Transverse colon (tissue), 4 donors: ENCODE measurements at regions not wholly inside any gene's neighbourhood (a gene's known extent, or its start where the extent isn't known, plus 50 kb on each side); places are given as distances from the start of the nearest gene placed in this dataset.
A peak's percentile ranks its signal among the peaks of the same experiment; 100 is the strongest.

Experiments used
- DNase-seq: peaks from one replicate; pipeline ENCODE4 v3.0.0-alpha.2; 2019
- H3K27ac ChIP-seq, 4 donors: fragments of 200-600 bp; sonication (generic); 2 replicates each; pipeline ENCODE4 v1.5.1; 2016 to 2018; ENCODE audit warnings: inconsistent platforms in 4 of 4
- H3K27me3 ChIP-seq: fragments of 200-600 bp; sonication (generic); 2 replicates; pipeline ENCODE4 v1.5.1; 2017; ENCODE audit warnings: inconsistent platforms
- H3K36me3 ChIP-seq, 4 donors: fragments of 200-600 bp; sonication (generic); 2 replicates each; pipeline ENCODE4 v1.5.1; 2017 to 2019; ENCODE audit warnings: inconsistent platforms in 4 of 4
- H3K4me1 ChIP-seq, 4 donors: fragments of 200-600 bp; sonication (generic); 2 replicates each; pipeline ENCODE4 v1.5.1; 2017 to 2020; ENCODE audit warnings: inconsistent platforms in 4 of 4
- H3K4me3 ChIP-seq, 4 donors: fragments of 200-600 bp; sonication (generic); 1 replicate in 1 of 4; 2 replicates in 3 of 4; pipeline versions ENCODE4 v1.5.1 to v1.6.1; 2017 to 2019; ENCODE audit warnings: inconsistent platforms in 4 of 4
- H3K9me3 ChIP-seq, 2 donors: fragments of 200-600 bp; sonication (generic); 2 replicates each; pipeline ENCODE4 v1.5.1; 2017 to 2019; ENCODE audit warnings: inconsistent platforms in 2 of 2
- POLR2A ChIP-seq: fragments of 450-650 bp; IDR thresholded peaks from one replicate; pipeline ENCODE4 v1.6.1; 2016; ENCODE audit warnings: antibody characterized with exemption, mild to moderate bottlenecking, moderate library complexity
- POLR2AphosphoS5 ChIP-seq, 3 donors: sonication (generic); formaldehyde crosslinking; IDR thresholded peaks; one replicate each; pipeline ENCODE4 v1.6.1; 2016; ENCODE audit warnings: antibody characterized with exemption in 3 of 3
- WGBS, 2 donors: methylation state at CpG; one replicate each; pipeline ENCODE4 v1.1.5; 2018; ENCODE audit warnings: low coverage in 1 of 2; 5-methylcytosine and 5-hydroxymethylcytosine counted together
- in situ Hi-C, 4 donors: fragments of 200-750 bp; cut with MboI; loops; one replicate each; pipeline versions ENCODE4 v1.15.0 to v1.15.1; 2017; ENCODE audit warnings: low sequenced_read_pairs in 3 of 4, low pct_ligation_motif_present in 1 of 4, low pct_unique_long_range_greater_than_20kb in 1 of 4
- intact Hi-C: fragments of 100-400 bp; cut with DNase I; formaldehyde crosslinking; loops from one replicate; pipeline ENCODE4 v1.15.1; 2023; ENCODE audit warnings: low total_unique reads
- TF ChIP-seq, protein P1 (sequence below), 5 experiments: fragments of 200-600 bp in 3 of 5; fragments of 450-650 bp in 2 of 5; sonication (generic) in 3 of 5; IDR thresholded peaks; 1 replicate in 2 of 5; 2 replicates in 3 of 5; pipeline ENCODE4 v1.5.1; 2016 to 2017; ENCODE audit warnings: antibody characterized with exemption in 5 of 5, inconsistent platforms in 3 of 5, mild to moderate bottlenecking in 2 of 5, moderate library complexity in 1 of 5

DNA sequence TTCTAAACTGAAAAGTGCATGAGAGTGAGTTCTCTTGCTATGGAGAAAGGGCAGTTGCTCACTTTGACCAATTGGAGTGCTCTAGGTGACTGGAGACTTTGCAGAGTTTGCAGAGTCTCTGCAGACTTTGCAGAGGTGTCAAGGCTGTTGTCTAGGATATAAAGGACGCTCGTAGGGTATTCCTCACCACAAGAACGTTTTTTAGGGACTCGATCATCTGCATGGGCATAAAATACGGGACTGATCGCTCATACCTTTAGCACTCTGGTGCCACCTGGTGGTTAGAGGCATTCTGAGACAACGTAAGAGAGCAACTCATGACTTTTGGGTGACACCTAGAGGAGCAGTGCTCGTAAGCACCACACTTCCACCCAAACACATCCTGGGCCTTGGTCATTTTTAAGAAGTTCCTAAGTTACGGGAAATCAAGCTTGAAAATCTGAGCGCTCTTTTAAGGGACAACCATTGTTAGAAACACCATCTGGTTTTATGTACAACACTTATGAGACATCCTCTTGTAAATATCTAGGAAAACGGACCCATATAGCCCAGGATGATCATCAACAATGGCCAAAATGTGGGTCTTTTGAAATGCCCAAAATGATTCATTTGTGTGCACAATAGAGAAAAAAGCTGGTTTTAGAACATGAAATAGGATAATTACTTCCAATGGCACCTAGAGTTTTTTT, 51.6 kb upstream of the XCR1 start:
- 8 to 33% methylated on average over 3 to 11 of the region's 11 CpGs for WGBS, 2 donors
- TF ChIP-seq POLR2A (no peak), POLR2AphosphoS5 (IDR thresholded peaks at IDR 0.05) (peak in 1 of 3 donors; percentile 40)
- TF ChIP-seq, protein P1, sequence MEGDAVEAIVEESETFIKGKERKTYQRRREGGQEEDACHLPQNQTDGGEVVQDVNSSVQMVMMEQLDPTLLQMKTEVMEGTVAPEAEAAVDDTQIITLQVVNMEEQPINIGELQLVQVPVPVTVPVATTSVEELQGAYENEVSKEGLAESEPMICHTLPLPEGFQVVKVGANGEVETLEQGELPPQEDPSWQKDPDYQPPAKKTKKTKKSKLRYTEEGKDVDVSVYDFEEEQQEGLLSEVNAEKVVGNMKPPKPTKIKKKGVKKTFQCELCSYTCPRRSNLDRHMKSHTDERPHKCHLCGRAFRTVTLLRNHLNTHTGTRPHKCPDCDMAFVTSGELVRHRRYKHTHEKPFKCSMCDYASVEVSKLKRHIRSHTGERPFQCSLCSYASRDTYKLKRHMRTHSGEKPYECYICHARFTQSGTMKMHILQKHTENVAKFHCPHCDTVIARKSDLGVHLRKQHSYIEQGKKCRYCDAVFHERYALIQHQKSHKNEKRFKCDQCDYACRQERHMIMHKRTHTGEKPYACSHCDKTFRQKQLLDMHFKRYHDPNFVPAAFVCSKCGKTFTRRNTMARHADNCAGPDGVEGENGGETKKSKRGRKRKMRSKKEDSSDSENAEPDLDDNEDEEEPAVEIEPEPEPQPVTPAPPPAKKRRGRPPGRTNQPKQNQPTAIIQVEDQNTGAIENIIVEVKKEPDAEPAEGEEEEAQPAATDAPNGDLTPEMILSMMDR (IDR thresholded peaks at IDR 0.05): peak; percentile 94 to 99 (median 97)
- no peaks in the 10 kb centered on the region for H3K27me3 ChIP-seq
- no peak overlapping the region for H3K27ac ChIP-seq
- peaks cover 0 to 8% (median 0%) of the 10 kb centered on the region in 4 donors for H3K4me1 ChIP-seq
- in situ Hi-C loops (loop anchor here (5.0 to 25.0 kb wide), 5 partner anchors 133 to 324 kb away; partner anchors contain the start of genes CXCR6 (in 3 of the 4), CCR1 (in 1 of the 4), CCR2 (in 1 of the 4) and CCR5 (in 1 of the 4)), intact Hi-C loops (loop anchor here (2.0 kb wide), 1 partner anchor 140 kb away; no protein-coding TSS in a partner anchor)
- H3K9me3 ChIP-seq: no peaks in the 10 kb centered on the region
- H3K4me3 ChIP-seq: peak overlapping the region in 1 of 4 donors; percentile 27
- peak; percentile 93 for DNase-seq
- H3K36me3 ChIP-seq: no peaks in the 10 kb centered on the region
